Left lung (tissue), 4 donors: ENCODE measurements at regions not wholly inside any gene's neighbourhood (a gene's known extent, or its start where the extent isn't known, plus 50 kb on each side); places are given as distances from the start of the nearest gene placed in this dataset.
A peak's percentile ranks its signal among the peaks of the same experiment; 100 is the strongest.

Experiments used
- ATAC-seq: fragments of 200-7000 bp; cut with Tn5 transposase; one replicate; pipeline ENCODE4 v1.9.1; 2020; ENCODE audit warnings: moderate library complexity
- DNase-seq, 4 donors: peaks; one replicate each; pipeline ENCODE4 v3.0.0-alpha.2; 2013 to 2020
- H3K27ac ChIP-seq, 2 donors: fragments of 200-600 bp; sonication (generic) in 1 of 2; one replicate each; pipeline versions ENCODE4 v1.5.0 to v1.8.0; 2020 to 2021
- H3K27me3 ChIP-seq, 2 donors: fragments of 200-600 bp; sonication (generic) in 1 of 2; one replicate each; pipeline versions ENCODE4 v1.5.0 to v1.8.0; 2020 to 2021
- H3K36me3 ChIP-seq, 2 donors: fragments of 200-600 bp; sonication (generic) in 1 of 2; one replicate each; pipeline versions ENCODE4 v1.5.0 to v1.8.0; 2020 to 2021
- H3K4me1 ChIP-seq, 2 donors: fragments of 200-600 bp; one replicate each; pipeline ENCODE4 v1.8.0; 2021
- H3K4me3 ChIP-seq, 2 donors: fragments of 200-600 bp; sonication (generic) in 1 of 2; one replicate each; pipeline versions ENCODE4 v1.5.0 to v1.8.0; 2020 to 2021; ENCODE audit warnings: mild to moderate bottlenecking in 1 of 2
- H3K9me3 ChIP-seq, 2 donors: fragments of 200-600 bp; sonication (generic) in 1 of 2; one replicate each; pipeline versions ENCODE4 v1.5.0 to v1.8.0; 2020 to 2021
- intact Hi-C, 2 donors: fragments of 100-400 bp; cut with DNase I; formaldehyde crosslinking; loops; one replicate each; pipeline versions ENCODE4 v1.11.2 to v1.14.2; 2022
- TF ChIP-seq, protein P1 (sequence below), 2 donors: fragments of 200-600 bp; sonication (generic) in 1 of 2; IDR thresholded peaks; one replicate each; pipeline versions ENCODE4 v1.5.0 to v1.8.0; 2021; ENCODE audit warnings: antibody characterized with exemption in 2 of 2
- donor health status: DM: no; HTN: yes; CAD: no.
- donor health status: DM: no; HTN: no; CAD: no.

- Histone ChIP-seq H3K27me3 (no peaks in the 10 kb centered on the region), H3K27ac (no peak overlapping the region), H3K4me1 (no peaks in the 10 kb centered on the region), H3K36me3 (no peaks in the 10 kb centered on the region), H3K4me3 (no peak overlapping the region), H3K9me3 (no peaks in the 10 kb centered on the region)
- intact Hi-C loops: no loop called here
- ATAC-seq (no peak), DNase-seq (no peak)
- TF ChIP-seq, protein P1, sequence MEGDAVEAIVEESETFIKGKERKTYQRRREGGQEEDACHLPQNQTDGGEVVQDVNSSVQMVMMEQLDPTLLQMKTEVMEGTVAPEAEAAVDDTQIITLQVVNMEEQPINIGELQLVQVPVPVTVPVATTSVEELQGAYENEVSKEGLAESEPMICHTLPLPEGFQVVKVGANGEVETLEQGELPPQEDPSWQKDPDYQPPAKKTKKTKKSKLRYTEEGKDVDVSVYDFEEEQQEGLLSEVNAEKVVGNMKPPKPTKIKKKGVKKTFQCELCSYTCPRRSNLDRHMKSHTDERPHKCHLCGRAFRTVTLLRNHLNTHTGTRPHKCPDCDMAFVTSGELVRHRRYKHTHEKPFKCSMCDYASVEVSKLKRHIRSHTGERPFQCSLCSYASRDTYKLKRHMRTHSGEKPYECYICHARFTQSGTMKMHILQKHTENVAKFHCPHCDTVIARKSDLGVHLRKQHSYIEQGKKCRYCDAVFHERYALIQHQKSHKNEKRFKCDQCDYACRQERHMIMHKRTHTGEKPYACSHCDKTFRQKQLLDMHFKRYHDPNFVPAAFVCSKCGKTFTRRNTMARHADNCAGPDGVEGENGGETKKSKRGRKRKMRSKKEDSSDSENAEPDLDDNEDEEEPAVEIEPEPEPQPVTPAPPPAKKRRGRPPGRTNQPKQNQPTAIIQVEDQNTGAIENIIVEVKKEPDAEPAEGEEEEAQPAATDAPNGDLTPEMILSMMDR (IDR thresholded peaks at IDR 0.05): no peak
Observed at GRCh38 chr5:88503406-88503805, 234.8 kb upstream of the TMEM161B start.

DNA sequence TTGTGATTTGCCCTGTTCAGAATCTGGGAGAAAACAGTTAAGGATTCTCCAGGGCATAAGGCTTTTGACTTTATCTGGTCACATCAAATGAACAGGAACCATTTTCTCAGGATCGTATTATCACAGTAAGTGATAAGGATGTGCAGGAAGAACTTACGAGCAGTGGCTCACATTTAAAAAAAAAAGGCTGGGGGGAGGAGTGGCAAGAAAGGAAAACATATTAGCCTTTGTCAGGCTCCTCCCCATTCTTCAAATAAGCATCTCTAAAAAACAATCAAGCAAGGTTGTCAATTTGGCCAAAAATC is 234.3 kb upstream of the TMEM161B start:
- Histone ChIP-seq H3K9me3 (no peaks in the 10 kb centered on the region), H3K4me3 (peak overlapping the region; percentile 21 to 30)

GRCh38 chr5:88502179-88503040 is 233.8 kb upstream of the TMEM161B start:
- DNase-seq (peak in 2 of 4 donors; percentile 14 to 25), ATAC-seq (peak; percentile 67)
- H3K27me3 ChIP-seq: no peaks in the 10 kb centered on the region
- no peaks in the 10 kb centered on the region for H3K9me3 ChIP-seq
- no peak overlapping the region for H3K27ac ChIP-seq
- intact Hi-C loops: no loop called here
- no peaks in the 10 kb centered on the region for H3K36me3 ChIP-seq
- H3K4me3 ChIP-seq: peak overlapping the region; percentile 21 to 30
- TF ChIP-seq, protein P1 (IDR thresholded peaks at IDR 0.05): no peak
- no peaks in the 10 kb centered on the region for H3K4me1 ChIP-seq

More for the DNA sequence above, 234.3 kb upstream of the TMEM161B start:
- H3K36me3 ChIP-seq: no peaks in the 10 kb centered on the region
- no peak for ATAC-seq
- intact Hi-C loops: no loop called here
- H3K27me3 ChIP-seq: no peaks in the 10 kb centered on the region
- H3K4me1 ChIP-seq: no peaks in the 10 kb centered on the region
- H3K27ac ChIP-seq: no peak overlapping the region
- TF ChIP-seq, protein P1 (IDR thresholded peaks at IDR 0.05): no peak
- DNase-seq: no peak

DNA sequence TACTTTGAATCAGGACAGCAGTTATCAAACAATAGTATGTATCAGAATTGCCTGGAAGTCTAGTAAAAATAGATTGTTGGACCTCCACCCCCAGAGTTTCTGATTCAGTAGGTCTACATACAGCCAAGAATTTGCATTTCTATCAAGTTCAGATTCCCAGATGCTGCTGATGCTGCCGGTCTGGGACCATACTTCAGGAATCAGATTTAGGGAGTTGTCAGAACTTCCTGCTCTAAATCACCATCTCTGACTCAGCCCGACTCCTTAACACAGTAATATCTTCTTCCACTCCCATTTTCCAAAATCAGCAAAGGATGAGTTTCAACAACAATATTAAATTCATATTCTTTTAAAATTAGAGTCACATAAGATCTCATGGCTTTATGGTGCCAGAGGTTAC is 227.2 kb upstream of the TMEM161B start:
- Histone ChIP-seq H3K4me3 (no peak overlapping the region), H3K36me3 (no peaks in the 10 kb centered on the region), H3K27me3 (no peaks in the 10 kb centered on the region), H3K9me3 (no peaks in the 10 kb centered on the region), H3K27ac (no peak overlapping the region), H3K4me1 (no peaks in the 10 kb centered on the region)
- intact Hi-C loops: no loop called here
- TF ChIP-seq, protein P1 (IDR thresholded peaks at IDR 0.05): no peak
- DNase-seq (no peak), ATAC-seq (no peak)

GRCh38 chr5:88490874-88491273 is 222.2 kb upstream of the TMEM161B start:
- Histone ChIP-seq H3K27me3 (no peaks in the 10 kb centered on the region), H3K36me3 (no peaks in the 10 kb centered on the region), H3K27ac (no peak overlapping the region), H3K4me1 (no peaks in the 10 kb centered on the region), H3K4me3 (no peak overlapping the region), H3K9me3 (no peaks in the 10 kb centered on the region)
- DNase-seq (no peak), ATAC-seq (no peak)
- TF ChIP-seq, protein P1 (IDR thresholded peaks at IDR 0.05): no peak
- intact Hi-C loops: no loop called here
